H1 (cell line): ENCODE measurements at regions not wholly inside any gene's neighbourhood (a gene's known extent, or its start where the extent isn't known, plus 50 kb on each side); places are given as distances from the start of the nearest gene placed in this dataset.

ENCODE experiments used
- CEBPB ChIP-seq: IDR thresholded peaks from 2 replicates; pipeline ENCODE4 v1.6.1; 2012; ENCODE audit warnings: low read depth, low read length
- EZH2 ChIP-seq: fragments of 200-600 bp; sonication (generic); IDR thresholded peaks from 2 replicates; pipeline ENCODE4 v1.7.1; 2012; ENCODE audit warnings: low read depth, mild to moderate bottlenecking, moderate library complexity, low read length, inconsistent platforms; ENCODE audit not compliant: severe bottlenecking
- HDAC6 ChIP-seq: IDR thresholded peaks from one replicate; pipeline ENCODE4 v1.7.1; 2012; ENCODE audit warnings: low read depth, mild to moderate bottlenecking, inconsistent platforms, low read length, moderate library complexity
- MAFK ChIP-seq: IDR thresholded peaks from 2 replicates; pipeline ENCODE4 v1.6.1; 2012; ENCODE audit warnings: low read depth, mild to moderate bottlenecking, improper control_type of control experiment, low read length
- SIN3A ChIP-seq, 2 experiments: IDR thresholded peaks in 1 of 2; conservative IDR thresholded peaks in 1 of 2; 2 replicates each; pipeline ENCODE4 v1.6.1; 2011 to 2012; ENCODE audit warnings: low read length in 2 of 2, improper control_type of control experiment in 1 of 2, low read depth in 1 of 2, mild to moderate bottlenecking in 1 of 2
- SP2 ChIP-seq: IDR thresholded peaks from 2 replicates; pipeline ENCODE4 v1.6.1; 2012; ENCODE audit warnings: mild to moderate bottlenecking, low read length, inconsistent platforms
- SUZ12 ChIP-seq: fragments of 200-600 bp; sonication (generic); IDR thresholded peaks from 2 replicates; pipeline ENCODE4 v1.6.1; 2012; ENCODE audit warnings: mild to moderate bottlenecking, inconsistent platforms, low read length, moderate library complexity, mixed read lengths
- TF ChIP-seq, protein P1 (sequence below): fragments of 300-600 bp; sonication (generic); IDR thresholded peaks from 2 replicates; pipeline ENCODE4 v1.7.1; 2012; ENCODE audit warnings: low read length, moderate library complexity, mild to moderate bottlenecking, inconsistent platforms; ENCODE audit not compliant: insufficient replicate concordance

DNA sequence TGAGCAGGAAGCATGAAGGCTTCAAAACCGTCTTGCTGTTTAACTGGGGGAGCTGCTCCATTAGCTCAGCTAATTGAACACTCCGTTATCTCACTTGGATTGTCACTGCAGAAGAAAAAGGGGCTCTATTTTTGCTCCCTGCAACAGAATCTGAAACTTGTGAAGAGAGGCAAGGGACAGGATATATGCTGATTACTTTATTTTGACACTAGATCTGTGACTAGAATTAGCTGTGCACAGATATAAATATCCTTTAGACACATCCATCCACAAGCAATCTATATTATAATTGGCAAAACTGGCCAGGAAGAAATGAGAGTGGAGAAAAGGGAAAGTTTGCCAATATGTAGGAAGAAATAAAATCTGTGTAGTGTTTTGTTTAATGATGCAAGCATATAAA, 700.1 kb upstream of the CHAC2 start (continued):
- TF ChIP-seq, protein P1, sequence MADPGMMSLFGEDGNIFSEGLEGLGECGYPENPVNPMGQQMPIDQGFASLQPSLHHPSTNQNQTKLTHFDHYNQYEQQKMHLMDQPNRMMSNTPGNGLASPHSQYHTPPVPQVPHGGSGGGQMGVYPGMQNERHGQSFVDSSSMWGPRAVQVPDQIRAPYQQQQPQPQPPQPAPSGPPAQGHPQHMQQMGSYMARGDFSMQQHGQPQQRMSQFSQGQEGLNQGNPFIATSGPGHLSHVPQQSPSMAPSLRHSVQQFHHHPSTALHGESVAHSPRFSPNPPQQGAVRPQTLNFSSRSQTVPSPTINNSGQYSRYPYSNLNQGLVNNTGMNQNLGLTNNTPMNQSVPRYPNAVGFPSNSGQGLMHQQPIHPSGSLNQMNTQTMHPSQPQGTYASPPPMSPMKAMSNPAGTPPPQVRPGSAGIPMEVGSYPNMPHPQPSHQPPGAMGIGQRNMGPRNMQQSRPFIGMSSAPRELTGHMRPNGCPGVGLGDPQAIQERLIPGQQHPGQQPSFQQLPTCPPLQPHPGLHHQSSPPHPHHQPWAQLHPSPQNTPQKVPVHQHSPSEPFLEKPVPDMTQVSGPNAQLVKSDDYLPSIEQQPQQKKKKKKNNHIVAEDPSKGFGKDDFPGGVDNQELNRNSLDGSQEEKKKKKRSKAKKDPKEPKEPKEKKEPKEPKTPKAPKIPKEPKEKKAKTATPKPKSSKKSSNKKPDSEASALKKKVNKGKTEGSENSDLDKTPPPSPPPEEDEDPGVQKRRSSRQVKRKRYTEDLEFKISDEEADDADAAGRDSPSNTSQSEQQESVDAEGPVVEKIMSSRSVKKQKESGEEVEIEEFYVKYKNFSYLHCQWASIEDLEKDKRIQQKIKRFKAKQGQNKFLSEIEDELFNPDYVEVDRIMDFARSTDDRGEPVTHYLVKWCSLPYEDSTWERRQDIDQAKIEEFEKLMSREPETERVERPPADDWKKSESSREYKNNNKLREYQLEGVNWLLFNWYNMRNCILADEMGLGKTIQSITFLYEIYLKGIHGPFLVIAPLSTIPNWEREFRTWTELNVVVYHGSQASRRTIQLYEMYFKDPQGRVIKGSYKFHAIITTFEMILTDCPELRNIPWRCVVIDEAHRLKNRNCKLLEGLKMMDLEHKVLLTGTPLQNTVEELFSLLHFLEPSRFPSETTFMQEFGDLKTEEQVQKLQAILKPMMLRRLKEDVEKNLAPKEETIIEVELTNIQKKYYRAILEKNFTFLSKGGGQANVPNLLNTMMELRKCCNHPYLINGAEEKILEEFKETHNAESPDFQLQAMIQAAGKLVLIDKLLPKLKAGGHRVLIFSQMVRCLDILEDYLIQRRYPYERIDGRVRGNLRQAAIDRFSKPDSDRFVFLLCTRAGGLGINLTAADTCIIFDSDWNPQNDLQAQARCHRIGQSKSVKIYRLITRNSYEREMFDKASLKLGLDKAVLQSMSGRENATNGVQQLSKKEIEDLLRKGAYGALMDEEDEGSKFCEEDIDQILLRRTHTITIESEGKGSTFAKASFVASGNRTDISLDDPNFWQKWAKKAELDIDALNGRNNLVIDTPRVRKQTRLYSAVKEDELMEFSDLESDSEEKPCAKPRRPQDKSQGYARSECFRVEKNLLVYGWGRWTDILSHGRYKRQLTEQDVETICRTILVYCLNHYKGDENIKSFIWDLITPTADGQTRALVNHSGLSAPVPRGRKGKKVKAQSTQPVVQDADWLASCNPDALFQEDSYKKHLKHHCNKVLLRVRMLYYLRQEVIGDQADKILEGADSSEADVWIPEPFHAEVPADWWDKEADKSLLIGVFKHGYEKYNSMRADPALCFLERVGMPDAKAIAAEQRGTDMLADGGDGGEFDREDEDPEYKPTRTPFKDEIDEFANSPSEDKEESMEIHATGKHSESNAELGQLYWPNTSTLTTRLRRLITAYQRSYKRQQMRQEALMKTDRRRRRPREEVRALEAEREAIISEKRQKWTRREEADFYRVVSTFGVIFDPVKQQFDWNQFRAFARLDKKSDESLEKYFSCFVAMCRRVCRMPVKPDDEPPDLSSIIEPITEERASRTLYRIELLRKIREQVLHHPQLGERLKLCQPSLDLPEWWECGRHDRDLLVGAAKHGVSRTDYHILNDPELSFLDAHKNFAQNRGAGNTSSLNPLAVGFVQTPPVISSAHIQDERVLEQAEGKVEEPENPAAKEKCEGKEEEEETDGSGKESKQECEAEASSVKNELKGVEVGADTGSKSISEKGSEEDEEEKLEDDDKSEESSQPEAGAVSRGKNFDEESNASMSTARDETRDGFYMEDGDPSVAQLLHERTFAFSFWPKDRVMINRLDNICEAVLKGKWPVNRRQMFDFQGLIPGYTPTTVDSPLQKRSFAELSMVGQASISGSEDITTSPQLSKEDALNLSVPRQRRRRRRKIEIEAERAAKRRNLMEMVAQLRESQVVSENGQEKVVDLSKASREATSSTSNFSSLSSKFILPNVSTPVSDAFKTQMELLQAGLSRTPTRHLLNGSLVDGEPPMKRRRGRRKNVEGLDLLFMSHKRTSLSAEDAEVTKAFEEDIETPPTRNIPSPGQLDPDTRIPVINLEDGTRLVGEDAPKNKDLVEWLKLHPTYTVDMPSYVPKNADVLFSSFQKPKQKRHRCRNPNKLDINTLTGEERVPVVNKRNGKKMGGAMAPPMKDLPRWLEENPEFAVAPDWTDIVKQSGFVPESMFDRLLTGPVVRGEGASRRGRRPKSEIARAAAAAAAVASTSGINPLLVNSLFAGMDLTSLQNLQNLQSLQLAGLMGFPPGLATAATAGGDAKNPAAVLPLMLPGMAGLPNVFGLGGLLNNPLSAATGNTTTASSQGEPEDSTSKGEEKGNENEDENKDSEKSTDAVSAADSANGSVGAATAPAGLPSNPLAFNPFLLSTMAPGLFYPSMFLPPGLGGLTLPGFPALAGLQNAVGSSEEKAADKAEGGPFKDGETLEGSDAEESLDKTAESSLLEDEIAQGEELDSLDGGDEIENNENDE, result no peak
- TF ChIP-seq HDAC6, result no peak
- TF ChIP-seq CEBPB, result no peak
- no peak for TF ChIP-seq SUZ12
- TF ChIP-seq SP2, result no peak
- no peak for TF ChIP-seq MAFK
- TF ChIP-seq EZH2, result no peak
- TF ChIP-seq SIN3A (conservative IDR thresholded peaks at IDR 0.05 in 1 of 2, IDR thresholded peaks at IDR 0.05 in 1 of 2; ENCODE audit: low read depth in 1 of 2, low read length in 2 of 2), result no peak
